IMR-90 (cell line): ENCODE measurements at regions not wholly inside any gene's neighbourhood (a gene's known extent, or its start where the extent isn't known, plus 50 kb on each side); places are given as distances from the start of the nearest gene placed in this dataset.
"Not testable (repeated sequence)": the region's sequence is repeated elsewhere in the genome, so short reads cannot be mapped to it uniquely, and the experiment has no call there.

Experiments used
- BHLHE40 ChIP-seq: fragments of 150-350 bp; IDR thresholded peaks from 2 replicates; pipeline ENCODE4 v1.6.1; 2016; ENCODE audit warnings: mild to moderate bottlenecking, low read depth, low read length
- CEBPB ChIP-seq: IDR thresholded peaks from 2 replicates; pipeline ENCODE4 v1.6.1; 2012; ENCODE audit warnings: low read depth, low read length, improper control_type of control experiment
- CTCF ChIP-seq: conservative IDR thresholded peaks from 2 replicates; pipeline ENCODE4 v1.5.1; 2012; ENCODE audit warnings: mild to moderate bottlenecking, low read depth, low read length, improper control_type of control experiment
- MAFK ChIP-seq: IDR thresholded peaks from 2 replicates; pipeline ENCODE4 v1.6.1; 2012; ENCODE audit warnings: low read depth, low read length, improper control_type of control experiment
- MXI1 ChIP-seq: IDR thresholded peaks from 2 replicates; pipeline ENCODE4 v1.6.1; 2012; ENCODE audit warnings: low read depth, mild to moderate bottlenecking, low read length, moderate library complexity, borderline replicate concordance
- POLR2A ChIP-seq: IDR thresholded peaks from 2 replicates; pipeline ENCODE4 v1.6.1; 2012; ENCODE audit warnings: mild to moderate bottlenecking, low read depth, low read length
- RAD21 ChIP-seq: IDR thresholded peaks from 2 replicates; pipeline ENCODE4 v1.6.1; 2012; ENCODE audit warnings: low read length, improper control_type of control experiment
- RFX5 ChIP-seq: IDR thresholded peaks from 2 replicates; pipeline ENCODE4 v1.8.0; 2012; ENCODE audit warnings: low read depth, mild to moderate bottlenecking, low read length, moderate library complexity
- SMC3 ChIP-seq: fragments of 150-350 bp; IDR thresholded peaks from 2 replicates; pipeline ENCODE4 v1.6.1; 2016; ENCODE audit warnings: low read depth, mild to moderate bottlenecking, antibody characterized with exemption, low read length, moderate library complexity
- USF2 ChIP-seq: fragments of 150-350 bp; IDR thresholded peaks from 2 replicates; pipeline ENCODE4 v1.6.1; 2017; ENCODE audit warnings: mild to moderate bottlenecking, antibody characterized with exemption, low read length, low read depth

- TF ChIP-seq SMC3, CTCF, CEBPB, POLR2A, MAFK, RAD21, USF2, BHLHE40, MXI1, RFX5: not testable (repeated sequence)
These were observed 338.4 kb upstream of the HTR1E start for GRCh38 chr6:86598969-86599368.
